Panc1 (cell line): ENCODE measurements at regions not wholly inside any gene's neighbourhood (a gene's known extent, or its start where the extent isn't known, plus 50 kb on each side); places are given as distances from the start of the nearest gene placed in this dataset.

Experiments used
- ATAC-seq: fragments of 200-7000 bp; cut with Tn5 transposase; 2 replicates; pipeline ENCODE4 v1.9.1; 2020; ENCODE audit warnings: mild to moderate bottlenecking, moderate library complexity
- BruUV-seq: library from RNA; stranded (reverse); fragments of 400-500 nt; replicated peaks from 2 replicates; lab custom pipeline; 2021; lab: Mats Ljungman, UMichigan
- CTCF ChIA-PET: fragments of 300-600 bp; sonication (Branson Sonifier 250); formaldehyde crosslinking; loops from one replicate; lab custom pipeline; 2022; ENCODE audit warnings: antibody characterized with exemption; lab: Charles Lee
- POLR2A ChIA-PET: fragments of 300-600 bp; sonication (Branson Sonifier 250); formaldehyde crosslinking; loops from one replicate; lab custom pipeline; 2022; ENCODE audit warnings: antibody characterized with exemption; lab: Charles Lee
- DNase-seq: peaks from one replicate; pipeline ENCODE4 v3.0.0-alpha.2; 2010; ENCODE audit warnings: low read depth, low spot score
- H3K27ac ChIP-seq: 2 replicates; pipeline ENCODE4 v1.5.1; 2011; ENCODE audit warnings: mild to moderate bottlenecking, low read length, inconsistent platforms
- H3K27me3 ChIP-seq: fragments of 200-500 bp; sonication (Bioruptor generic); 2 replicates; pipeline ENCODE4 v1.6.0; 2014; ENCODE audit warnings: low read length, inconsistent platforms; ENCODE audit not compliant: control insufficient read depth, insufficient read depth
- H3K36me3 ChIP-seq: fragments of 200-500 bp; sonication (Bioruptor generic); 2 replicates; pipeline ENCODE4 v1.5.1; 2014; ENCODE audit warnings: inconsistent platforms, mild to moderate bottlenecking, low read length, moderate library complexity; ENCODE audit not compliant: control insufficient read depth, insufficient read depth
- H3K4me1 ChIP-seq: 2 replicates; pipeline ENCODE4 v1.5.1; 2011; ENCODE audit warnings: inconsistent platforms, mild to moderate bottlenecking, low read length, moderate library complexity; ENCODE audit not compliant: control insufficient read depth, insufficient read depth
- H3K4me3 ChIP-seq, 2 experiments: 2 replicates each; pipeline ENCODE4 v1.5.1; 2011 to 2012; ENCODE audit warnings: low read depth in 2 of 2, low read length in 2 of 2, mild to moderate bottlenecking in 2 of 2, inconsistent platforms in 1 of 2, moderate library complexity in 1 of 2
- H3K9me3 ChIP-seq: fragments of 200-500 bp; sonication (Bioruptor generic); 2 replicates; pipeline ENCODE4 v1.5.1; 2014; ENCODE audit warnings: low read depth, mild to moderate bottlenecking, inconsistent platforms, low read length, moderate library complexity; ENCODE audit not compliant: control insufficient read depth, insufficient read depth
- POLR2AphosphoS5 ChIP-seq: IDR thresholded peaks from 2 replicates; pipeline ENCODE4 v1.6.1; 2012; ENCODE audit warnings: mild to moderate bottlenecking, low read depth, low read length, moderate library complexity
- REST ChIP-seq, 2 experiments: IDR thresholded peaks; 2 replicates each; pipeline ENCODE4 v1.6.1; 2011 to 2012; ENCODE audit warnings: low read depth in 2 of 2, control low read depth in 1 of 2, low read length in 1 of 2, mild to moderate bottlenecking in 1 of 2, moderate library complexity in 1 of 2; ENCODE audit not compliant: insufficient read depth in 1 of 2
- SIN3A ChIP-seq: IDR thresholded peaks from 2 replicates; pipeline ENCODE4 v1.6.1; 2012; ENCODE audit warnings: low read depth, mild to moderate bottlenecking, low read length, moderate library complexity, borderline replicate concordance; ENCODE audit not compliant: insufficient read depth
- TCF7L2 ChIP-seq: IDR thresholded peaks from 2 replicates; pipeline ENCODE4 v1.6.1; 2011; ENCODE audit warnings: mild to moderate bottlenecking, low read depth, low read length, inconsistent platforms
- in situ Hi-C: cut with HindIII; loops from 2 replicates; pipeline ENCODE4 v1.10.0; 2016; ENCODE audit warnings: low sequenced_read_pairs, low pct_unique_long_range_greater_than_20kb
- intact Hi-C: fragments of 100-400 bp; cut with micrococcal nuclease; formaldehyde crosslinking; loops from one replicate; pipeline ENCODE4 v1.10.0; 2022; ENCODE audit not compliant: unreplicated experiment
- TF ChIP-seq, protein P1 (sequence below): fragments of 450-650 bp; IDR thresholded peaks from 2 replicates; pipeline ENCODE4 v1.5.1; 2017; ENCODE audit warnings: mild to moderate bottlenecking

- Histone ChIP-seq H3K4me1 (no peaks in the 10 kb centered on the region), H3K4me3 (no peak overlapping the region), H3K27me3 (peaks cover 23% of the 10 kb centered on the region), H3K27ac (no peak overlapping the region), H3K9me3 (no peaks in the 10 kb centered on the region), H3K36me3 (no peaks in the 10 kb centered on the region)
- TF ChIP-seq SIN3A (no peak), REST (IDR thresholded peaks at IDR 0.05; ENCODE audit: insufficient read depth in 1 of 2, low read depth in 2 of 2, low read length in 1 of 2) (no peak), TCF7L2 (no peak), POLR2AphosphoS5 (no peak)
- TF ChIP-seq, protein P1, sequence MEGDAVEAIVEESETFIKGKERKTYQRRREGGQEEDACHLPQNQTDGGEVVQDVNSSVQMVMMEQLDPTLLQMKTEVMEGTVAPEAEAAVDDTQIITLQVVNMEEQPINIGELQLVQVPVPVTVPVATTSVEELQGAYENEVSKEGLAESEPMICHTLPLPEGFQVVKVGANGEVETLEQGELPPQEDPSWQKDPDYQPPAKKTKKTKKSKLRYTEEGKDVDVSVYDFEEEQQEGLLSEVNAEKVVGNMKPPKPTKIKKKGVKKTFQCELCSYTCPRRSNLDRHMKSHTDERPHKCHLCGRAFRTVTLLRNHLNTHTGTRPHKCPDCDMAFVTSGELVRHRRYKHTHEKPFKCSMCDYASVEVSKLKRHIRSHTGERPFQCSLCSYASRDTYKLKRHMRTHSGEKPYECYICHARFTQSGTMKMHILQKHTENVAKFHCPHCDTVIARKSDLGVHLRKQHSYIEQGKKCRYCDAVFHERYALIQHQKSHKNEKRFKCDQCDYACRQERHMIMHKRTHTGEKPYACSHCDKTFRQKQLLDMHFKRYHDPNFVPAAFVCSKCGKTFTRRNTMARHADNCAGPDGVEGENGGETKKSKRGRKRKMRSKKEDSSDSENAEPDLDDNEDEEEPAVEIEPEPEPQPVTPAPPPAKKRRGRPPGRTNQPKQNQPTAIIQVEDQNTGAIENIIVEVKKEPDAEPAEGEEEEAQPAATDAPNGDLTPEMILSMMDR: no peak
- DNase-seq (no peak), ATAC-seq (no peak)
- intact Hi-C loops (no loop called here), in situ Hi-C loops (no loop called here)
- BruUV-seq: no TSS peak
- POLR2A ChIA-PET: no interaction called here
- CTCF ChIA-PET: interaction anchor here (0.6 kb wide), 1 partner anchor 169 kb away, joined by 9 read pairs; no protein-coding TSS in a partner anchor
These were observed 187.2 kb upstream of the FOXD3 start for GRCh38 chr1:63135174-63135512.

GRCh38 chr1:63135801-63136200 is 186.6 kb upstream of the FOXD3 start:
- in situ Hi-C loops (no loop called here), intact Hi-C loops (no loop called here)
- CTCF ChIA-PET: no interaction called here

More at GRCh38 chr1:63135801-63136200, 186.6 kb upstream of the FOXD3 start:
- no peaks in the 10 kb centered on the region for H3K4me1 ChIP-seq
- POLR2A ChIA-PET: no interaction called here
- no peaks in the 10 kb centered on the region for H3K9me3 ChIP-seq
- no TSS peak for BruUV-seq
- H3K27me3 ChIP-seq: peaks cover 26% of the 10 kb centered on the region
- no peak for DNase-seq
- TF ChIP-seq, protein P1: no peak
- no peak for TF ChIP-seq REST (IDR thresholded peaks at IDR 0.05; ENCODE audit: insufficient read depth in 1 of 2, low read depth in 2 of 2, low read length in 1 of 2)
- TF ChIP-seq POLR2AphosphoS5: no peak
- TF ChIP-seq TCF7L2: no peak
- no peak for ATAC-seq
- H3K27ac ChIP-seq: no peak overlapping the region
- no peak overlapping the region for H3K4me3 ChIP-seq
- H3K36me3 ChIP-seq: no peaks in the 10 kb centered on the region
